ENCODE measurements at regions not wholly inside any gene's neighbourhood (a gene's known extent, or its start where the extent isn't known, plus 50 kb on each side); places are given as distances from the start of the nearest gene placed in this dataset.

DNA sequence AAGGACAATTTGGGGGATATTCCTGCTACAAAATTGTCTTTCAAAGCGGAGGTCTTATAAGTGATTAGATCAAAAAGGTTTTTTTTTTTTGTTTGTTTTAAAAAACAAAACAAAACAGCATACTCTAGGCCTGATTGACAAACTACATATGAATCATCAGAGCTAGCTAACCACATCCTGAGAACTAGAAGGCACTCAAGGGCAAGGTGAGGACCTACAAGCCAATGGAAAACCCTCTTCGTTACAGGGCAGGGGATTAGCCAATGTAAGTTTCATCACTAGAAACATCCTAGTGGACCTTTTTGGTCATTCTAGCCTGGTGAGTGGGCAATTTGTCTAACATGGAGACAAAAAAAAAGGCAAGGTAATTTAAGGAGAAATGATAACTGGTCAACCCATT, 428.6 kb downstream of the RFC3 start:
- ChIA-PET POLR2A (no interaction called here), CTCF (no interaction called here)
- Histone ChIP-seq H3K4me3 (ENCODE audit: low read depth, low read length) (no peak overlapping the region), H3K27ac (ENCODE audit: extremely low read depth, low read depth, low read length) (no peak overlapping the region), H3K36me3 (ENCODE audit: control insufficient read depth in 2 of 2, insufficient read depth in 1 of 2, low read length in 2 of 2) (no peaks in the 10 kb centered on the region), H3K4me1 (ENCODE audit: control insufficient read depth, insufficient read depth, low read length) (no peaks in the 10 kb centered on the region), H3K9me3 (ENCODE audit: control insufficient read depth, insufficient read depth, low read depth, low read length) (no peaks in the 10 kb centered on the region)
- TF ChIP-seq ZNF433 (tag by site-specific recombination; IDR thresholded peaks at IDR 0.05; ENCODE audit: low read depth) (no peak), ZBTB20 (tag by site-specific recombination; IDR thresholded peaks at IDR 0.05) (no peak), SCRT1 (tag by site-specific recombination; IDR thresholded peaks at IDR 0.05; ENCODE audit: borderline replicate concordance) (no peak), ZNF2 (tag by site-specific recombination; IDR thresholded peaks at IDR 0.05) (no peak), ZNF239 (tag by site-specific recombination; IDR thresholded peaks at IDR 0.05) (no peak), TCF7L2 (IDR thresholded peaks at IDR 0.05; ENCODE audit: borderline replicate concordance, low read depth, low read length) (no peak), ZNF473 (tag by site-specific recombination; IDR thresholded peaks at IDR 0.05) (no peak), ZNF621 (tag by site-specific recombination; IDR thresholded peaks at IDR 0.05) (no peak), ZNF366 (tag by site-specific recombination; conservative IDR thresholded peaks at IDR 0.05) (no peak), ZNF404 (tag by site-specific recombination; IDR thresholded peaks at IDR 0.05) (no peak)
- TF ChIP-seq, protein P1, sequence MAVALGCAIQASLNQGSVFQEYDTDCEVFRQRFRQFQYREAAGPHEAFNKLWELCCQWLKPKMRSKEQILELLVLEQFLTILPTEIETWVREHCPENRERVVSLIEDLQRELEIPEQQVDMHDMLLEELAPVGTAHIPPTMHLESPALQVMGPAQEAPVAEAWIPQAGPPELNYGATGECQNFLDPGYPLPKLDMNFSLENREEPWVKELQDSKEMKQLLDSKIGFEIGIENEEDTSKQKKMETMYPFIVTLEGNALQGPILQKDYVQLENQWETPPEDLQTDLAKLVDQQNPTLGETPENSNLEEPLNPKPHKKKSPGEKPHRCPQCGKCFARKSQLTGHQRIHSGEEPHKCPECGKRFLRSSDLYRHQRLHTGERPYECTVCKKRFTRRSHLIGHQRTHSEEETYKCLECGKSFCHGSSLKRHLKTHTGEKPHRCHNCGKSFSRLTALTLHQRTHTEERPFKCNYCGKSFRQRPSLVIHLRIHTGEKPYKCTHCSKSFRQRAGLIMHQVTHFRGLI (tag by site-specific recombination; IDR thresholded peaks at IDR 0.05): no peak

DNA sequence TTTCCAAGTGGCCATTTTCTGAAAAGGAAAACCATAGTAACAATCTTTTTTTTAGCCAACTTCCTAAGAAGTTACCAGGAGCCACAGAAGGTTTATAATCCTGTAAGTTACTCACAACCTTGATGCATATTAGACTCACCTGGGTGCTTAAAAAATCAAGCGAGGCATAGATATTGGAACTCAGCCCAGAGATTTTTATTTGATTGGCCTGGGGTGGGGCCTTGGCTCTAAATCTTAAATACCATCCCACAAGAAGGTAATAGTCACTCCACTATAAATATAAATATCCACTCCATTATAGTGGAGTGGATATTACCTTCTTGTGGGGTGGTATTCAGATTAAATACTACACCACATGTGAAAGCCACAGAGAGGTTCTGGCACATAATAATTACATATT, 429.6 kb downstream of the RFC3 start:
- Histone ChIP-seq H3K4me3 (ENCODE audit: low read depth, low read length) (no peak overlapping the region), H3K4me1 (ENCODE audit: control insufficient read depth, insufficient read depth, low read length) (no peaks in the 10 kb centered on the region), H3K9me3 (ENCODE audit: control insufficient read depth, insufficient read depth, low read depth, low read length) (no peaks in the 10 kb centered on the region), H3K27ac (ENCODE audit: extremely low read depth, low read depth, low read length) (no peak overlapping the region), H3K36me3 (ENCODE audit: control insufficient read depth in 2 of 2, insufficient read depth in 1 of 2, low read length in 2 of 2) (no peaks in the 10 kb centered on the region)
- ChIA-PET POLR2A (no interaction called here), CTCF (no interaction called here)
- TF ChIP-seq ZNF521 (tag by site-specific recombination; IDR thresholded peaks at IDR 0.05) (no peak), ZNF184 (tag by site-specific recombination; IDR thresholded peaks at IDR 0.05) (no peak), OSR2 (tag by site-specific recombination; IDR thresholded peaks at IDR 0.05) (no peak), ZNF549 (tag by site-specific recombination; IDR thresholded peaks at IDR 0.05) (no peak), ZNF114 (tag by site-specific recombination; IDR thresholded peaks at IDR 0.05) (no peak), ZNF664 (tag by site-specific recombination; IDR thresholded peaks at IDR 0.05) (no peak), ZNF350 (tag by site-specific recombination; IDR thresholded peaks at IDR 0.05) (no peak)
- TF ChIP-seq, protein P2, sequence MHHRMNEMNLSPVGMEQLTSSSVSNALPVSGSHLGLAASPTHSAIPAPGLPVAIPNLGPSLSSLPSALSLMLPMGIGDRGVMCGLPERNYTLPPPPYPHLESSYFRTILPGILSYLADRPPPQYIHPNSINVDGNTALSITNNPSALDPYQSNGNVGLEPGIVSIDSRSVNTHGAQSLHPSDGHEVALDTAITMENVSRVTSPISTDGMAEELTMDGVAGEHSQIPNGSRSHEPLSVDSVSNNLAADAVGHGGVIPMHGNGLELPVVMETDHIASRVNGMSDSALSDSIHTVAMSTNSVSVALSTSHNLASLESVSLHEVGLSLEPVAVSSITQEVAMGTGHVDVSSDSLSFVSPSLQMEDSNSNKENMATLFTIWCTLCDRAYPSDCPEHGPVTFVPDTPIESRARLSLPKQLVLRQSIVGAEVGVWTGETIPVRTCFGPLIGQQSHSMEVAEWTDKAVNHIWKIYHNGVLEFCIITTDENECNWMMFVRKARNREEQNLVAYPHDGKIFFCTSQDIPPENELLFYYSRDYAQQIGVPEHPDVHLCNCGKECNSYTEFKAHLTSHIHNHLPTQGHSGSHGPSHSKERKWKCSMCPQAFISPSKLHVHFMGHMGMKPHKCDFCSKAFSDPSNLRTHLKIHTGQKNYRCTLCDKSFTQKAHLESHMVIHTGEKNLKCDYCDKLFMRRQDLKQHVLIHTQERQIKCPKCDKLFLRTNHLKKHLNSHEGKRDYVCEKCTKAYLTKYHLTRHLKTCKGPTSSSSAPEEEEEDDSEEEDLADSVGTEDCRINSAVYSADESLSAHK (tag by site-specific recombination; IDR thresholded peaks at IDR 0.05): no peak
- TF ChIP-seq, protein P3, sequence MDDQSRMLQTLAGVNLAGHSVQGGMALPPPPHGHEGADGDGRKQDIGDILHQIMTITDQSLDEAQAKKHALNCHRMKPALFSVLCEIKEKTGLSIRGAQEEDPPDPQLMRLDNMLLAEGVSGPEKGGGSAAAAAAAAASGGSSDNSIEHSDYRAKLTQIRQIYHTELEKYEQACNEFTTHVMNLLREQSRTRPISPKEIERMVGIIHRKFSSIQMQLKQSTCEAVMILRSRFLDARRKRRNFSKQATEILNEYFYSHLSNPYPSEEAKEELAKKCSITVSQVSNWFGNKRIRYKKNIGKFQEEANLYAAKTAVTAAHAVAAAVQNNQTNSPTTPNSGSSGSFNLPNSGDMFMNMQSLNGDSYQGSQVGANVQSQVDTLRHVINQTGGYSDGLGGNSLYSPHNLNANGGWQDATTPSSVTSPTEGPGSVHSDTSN (CRISPR knock-in tag; IDR thresholded peaks at IDR 0.05): no peak
